Adipocyte (in vitro differentiated cells): ENCODE measurements at regions not wholly inside any gene's neighbourhood (a gene's known extent, or its start where the extent isn't known, plus 50 kb on each side); places are given as distances from the start of the nearest gene placed in this dataset.

Experiments used
- DNase-seq: peaks from one replicate; pipeline ENCODE4 v3.0.0-alpha.2; 2015; ENCODE audit warnings: low read depth
- H3K27me3 ChIP-seq: replicated peaks from 2 replicates; pipeline ENCODE4 v1.7.0; 2013; ENCODE audit warnings: mild to moderate bottlenecking, low read length, moderate library complexity; ENCODE audit not compliant: control insufficient read depth, insufficient read depth
- H3K36me3 ChIP-seq: 2 replicates; pipeline ENCODE4 v1.7.0; 2013; ENCODE audit warnings: low read length, mild to moderate bottlenecking, moderate library complexity; ENCODE audit not compliant: control insufficient read depth, insufficient read depth, severe bottlenecking
- H3K4me1 ChIP-seq: 2 replicates; pipeline ENCODE4 v1.7.0; 2013; ENCODE audit warnings: mild to moderate bottlenecking, low read length, moderate library complexity; ENCODE audit not compliant: control insufficient read depth, insufficient read depth
- H3K4me3 ChIP-seq: 2 replicates; pipeline ENCODE4 v1.7.0; 2013; ENCODE audit warnings: mild to moderate bottlenecking, low read length, moderate library complexity
- H3K9ac ChIP-seq: 2 replicates; pipeline ENCODE4 v1.7.0; 2013; ENCODE audit warnings: mild to moderate bottlenecking, low read length, moderate library complexity
- H3K9me3 ChIP-seq: 2 replicates; pipeline ENCODE4 v1.7.0; 2013; ENCODE audit warnings: mild to moderate bottlenecking, low read length, moderate library complexity; ENCODE audit not compliant: control insufficient read depth

- H3K9me3 ChIP-seq = peaks cover 9% of the 10 kb centered on the region
- H3K36me3 ChIP-seq = no peaks in the 10 kb centered on the region
- H3K27me3 ChIP-seq = peaks cover 53% of the 10 kb centered on the region
These were observed 128.0 kb upstream of the MLN start for GRCh38 chr6:33931799-33932198.

GRCh38 chr6:33929575-33930288, 125.9 kb upstream of the MLN start:
- no peaks in the 10 kb centered on the region for H3K36me3 ChIP-seq
- H3K4me1 ChIP-seq = peaks cover 11% of the 10 kb centered on the region
- no peak overlapping the region for H3K9ac ChIP-seq
- no peak for DNase-seq
- H3K9me3 ChIP-seq = peaks cover 8% of the 10 kb centered on the region
- H3K27me3 ChIP-seq = peaks cover 41% of the 10 kb centered on the region
- no peak overlapping the region for H3K4me3 ChIP-seq

More at GRCh38 chr6:33931799-33932198, 128.0 kb upstream of the MLN start:
- Histone ChIP-seq H3K9ac (no peak overlapping the region), H3K4me3 (no peak overlapping the region), H3K4me1 (peaks cover 11% of the 10 kb centered on the region)
- no peak for DNase-seq

- H3K9me3 ChIP-seq = peaks cover 8% of the 10 kb centered on the region
- no peak overlapping the region for H3K4me3 ChIP-seq
- peak; percentile 7 for DNase-seq
- H3K9ac ChIP-seq = no peak overlapping the region
- H3K27me3 ChIP-seq = peaks cover 32% of the 10 kb centered on the region
- H3K36me3 ChIP-seq = no peaks in the 10 kb centered on the region
- peaks cover 11% of the 10 kb centered on the region for H3K4me1 ChIP-seq
These were observed 123.8 kb upstream of the MLN start for GRCh38 chr6:33927616-33928015.

- H3K9ac ChIP-seq = no peak overlapping the region
- H3K4me1 ChIP-seq = peaks cover 11% of the 10 kb centered on the region
- H3K27me3 ChIP-seq = peaks cover 27% of the 10 kb centered on the region
- no peak overlapping the region for H3K4me3 ChIP-seq
- no peak for DNase-seq
- peaks cover 7% of the 10 kb centered on the region for H3K9me3 ChIP-seq
- H3K36me3 ChIP-seq = no peaks in the 10 kb centered on the region
These were observed 123.3 kb upstream of the MLN start for GRCh38 chr6:33927112-33927511.

- peaks cover 11% of the 10 kb centered on the region for H3K4me1 ChIP-seq
- peaks cover 21% of the 10 kb centered on the region for H3K27me3 ChIP-seq
- H3K4me3 ChIP-seq = no peak overlapping the region
- DNase-seq = no peak
- H3K9me3 ChIP-seq = peaks cover 4% of the 10 kb centered on the region
- no peaks in the 10 kb centered on the region for H3K36me3 ChIP-seq
- H3K9ac ChIP-seq = no peak overlapping the region
These were observed 122.6 kb upstream of the MLN start for GRCh38 chr6:33926451-33926850.

- peaks cover 4% of the 10 kb centered on the region for H3K9me3 ChIP-seq
- no peak overlapping the region for H3K4me3 ChIP-seq
- H3K36me3 ChIP-seq = no peaks in the 10 kb centered on the region
- H3K9ac ChIP-seq = no peak overlapping the region
- DNase-seq = no peak
- peaks cover 11% of the 10 kb centered on the region for H3K4me1 ChIP-seq
- H3K27me3 ChIP-seq = peaks cover 22% of the 10 kb centered on the region
These were observed 122.1 kb upstream of the MLN start for GRCh38 chr6:33925936-33926335.

GRCh38 chr6:33925210-33925609, 121.4 kb upstream of the MLN start:
- peaks cover 11% of the 10 kb centered on the region for H3K4me1 ChIP-seq
- peaks cover 21% of the 10 kb centered on the region for H3K27me3 ChIP-seq
- H3K36me3 ChIP-seq = no peaks in the 10 kb centered on the region
- H3K9ac ChIP-seq = no peak overlapping the region
- DNase-seq = no peak
- H3K4me3 ChIP-seq = no peak overlapping the region
- peaks cover 4% of the 10 kb centered on the region for H3K9me3 ChIP-seq

GRCh38 chr6:33924681-33925080, 120.9 kb upstream of the MLN start:
- no peak for DNase-seq
- no peak overlapping the region for H3K4me3 ChIP-seq
- H3K9me3 ChIP-seq = peaks cover 4% of the 10 kb centered on the region
- no peaks in the 10 kb centered on the region for H3K36me3 ChIP-seq
- no peak overlapping the region for H3K9ac ChIP-seq
- H3K27me3 ChIP-seq = peaks cover 25% of the 10 kb centered on the region
- peaks cover 11% of the 10 kb centered on the region for H3K4me1 ChIP-seq

GRCh38 chr6:33923857-33924514, 120.2 kb upstream of the MLN start:
- Histone ChIP-seq H3K36me3 (no peaks in the 10 kb centered on the region), H3K4me3 (no peak overlapping the region), H3K9me3 (peaks cover 4% of the 10 kb centered on the region), H3K27me3 (peaks cover 32% of the 10 kb centered on the region), H3K4me1 (peaks cover 11% of the 10 kb centered on the region), H3K9ac (no peak overlapping the region)
- DNase-seq = no peak

- Histone ChIP-seq H3K27me3 (peaks cover 34% of the 10 kb centered on the region), H3K4me1 (no peaks in the 10 kb centered on the region), H3K36me3 (no peaks in the 10 kb centered on the region), H3K9me3 (no peaks in the 10 kb centered on the region), H3K4me3 (no peak overlapping the region), H3K9ac (no peak overlapping the region)
- DNase-seq = no peak
These were observed 117.9 kb upstream of the MLN start for GRCh38 chr6:33921745-33922144.

- H3K36me3 ChIP-seq = no peaks in the 10 kb centered on the region
- H3K4me1 ChIP-seq = no peaks in the 10 kb centered on the region
- H3K27me3 ChIP-seq = peaks cover 50% of the 10 kb centered on the region
- H3K4me3 ChIP-seq = no peak overlapping the region
- no peaks in the 10 kb centered on the region for H3K9me3 ChIP-seq
- no peak overlapping the region for H3K9ac ChIP-seq
- DNase-seq = no peak
These were observed 114.4 kb upstream of the MLN start for GRCh38 chr6:33918175-33918695.
